ENCODE measurements at regions not wholly inside any gene's neighbourhood (a gene's known extent, or its start where the extent isn't known, plus 50 kb on each side); places are given as distances from the start of the nearest gene placed in this dataset.

DNA sequence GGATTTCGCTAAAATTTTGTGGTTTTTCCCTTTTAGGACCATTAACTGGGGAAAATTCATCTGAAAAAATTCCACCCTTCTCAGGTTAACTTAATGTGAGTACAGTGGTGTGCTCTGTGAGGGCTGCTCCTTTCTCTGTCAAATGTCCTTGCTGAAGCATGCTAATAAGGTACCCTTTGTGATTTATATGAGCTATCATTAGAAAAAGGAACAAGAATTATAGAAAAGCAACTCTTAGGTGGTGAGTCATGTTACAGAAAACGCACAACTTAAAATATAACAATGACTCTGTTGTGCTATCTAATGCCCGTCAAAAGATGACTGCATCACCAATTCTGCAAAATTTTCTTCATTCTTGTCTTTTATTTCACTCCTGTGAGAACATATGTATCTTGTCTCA lies 162.0 kb upstream of the MAGI2 start:
- Histone ChIP-seq H3K36me3 (ENCODE audit: control insufficient read depth, low read length) (no peaks in the 10 kb centered on the region), H3K27ac (ENCODE audit: low read depth, low read length) (no peak overlapping the region), H4K20me1 (ENCODE audit: control insufficient read depth, insufficient read depth, low read depth, low read length) (no peaks in the 10 kb centered on the region), H3K4me1 (ENCODE audit: control insufficient read depth, low read length) (no peaks in the 10 kb centered on the region), H3K4me2 (ENCODE audit: low read length) (no peak overlapping the region), H3K9me3 (ENCODE audit: control insufficient read depth, insufficient read depth, low read length) (peaks cover 12% of the 10 kb centered on the region; the same call in 1 of the 2 replicates), H3K79me2 (ENCODE audit: control insufficient read depth, low read length) (no peaks in the 10 kb centered on the region), H3F3A (ENCODE audit: control insufficient read depth, insufficient read depth) (no peaks in the 10 kb centered on the region), H3K4me3 (ENCODE audit: low read length) (no peak overlapping the region), H3K27me3 (ENCODE audit: control insufficient read depth, low read length) (no peaks in the 10 kb centered on the region), H3K9me2 (replicated peaks; ENCODE audit: control insufficient read depth, low read length) (peaks cover 4% of the 10 kb centered on the region; the same call in 1 of the 2 replicates)
- TF ChIP-seq EZH2phosphoT487 (IDR thresholded peaks at IDR 0.05; ENCODE audit: borderline replicate concordance, low read length): no peak
- TF ChIP-seq, protein P1, sequence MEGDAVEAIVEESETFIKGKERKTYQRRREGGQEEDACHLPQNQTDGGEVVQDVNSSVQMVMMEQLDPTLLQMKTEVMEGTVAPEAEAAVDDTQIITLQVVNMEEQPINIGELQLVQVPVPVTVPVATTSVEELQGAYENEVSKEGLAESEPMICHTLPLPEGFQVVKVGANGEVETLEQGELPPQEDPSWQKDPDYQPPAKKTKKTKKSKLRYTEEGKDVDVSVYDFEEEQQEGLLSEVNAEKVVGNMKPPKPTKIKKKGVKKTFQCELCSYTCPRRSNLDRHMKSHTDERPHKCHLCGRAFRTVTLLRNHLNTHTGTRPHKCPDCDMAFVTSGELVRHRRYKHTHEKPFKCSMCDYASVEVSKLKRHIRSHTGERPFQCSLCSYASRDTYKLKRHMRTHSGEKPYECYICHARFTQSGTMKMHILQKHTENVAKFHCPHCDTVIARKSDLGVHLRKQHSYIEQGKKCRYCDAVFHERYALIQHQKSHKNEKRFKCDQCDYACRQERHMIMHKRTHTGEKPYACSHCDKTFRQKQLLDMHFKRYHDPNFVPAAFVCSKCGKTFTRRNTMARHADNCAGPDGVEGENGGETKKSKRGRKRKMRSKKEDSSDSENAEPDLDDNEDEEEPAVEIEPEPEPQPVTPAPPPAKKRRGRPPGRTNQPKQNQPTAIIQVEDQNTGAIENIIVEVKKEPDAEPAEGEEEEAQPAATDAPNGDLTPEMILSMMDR (IDR thresholded peaks at IDR 0.05; ENCODE audit: low read depth, low read length, poor library complexity, severe bottlenecking): no peak

DNA sequence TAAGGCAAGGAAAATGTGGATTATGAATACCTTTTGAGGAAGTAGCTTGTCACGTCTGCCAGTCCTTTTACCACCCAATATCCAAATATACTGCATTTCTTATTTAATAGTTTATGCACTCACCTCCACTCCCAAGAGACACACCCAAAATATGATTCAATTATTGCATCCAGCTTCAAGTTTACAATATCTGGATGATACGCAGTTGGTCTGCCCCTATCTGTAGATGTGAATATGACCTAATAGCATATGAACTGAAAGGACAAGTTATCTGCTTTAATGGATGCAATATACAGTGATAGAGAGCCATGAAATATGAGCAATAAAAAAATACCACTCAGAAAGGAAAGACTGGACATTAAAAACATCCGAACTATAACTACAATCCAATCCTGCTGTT lies 159.4 kb upstream of the MAGI2 start:
- no peaks in the 10 kb centered on the region for H3K9me2 ChIP-seq (replicated peaks; ENCODE audit: control insufficient read depth, low read length)
- H3F3A ChIP-seq (ENCODE audit: control insufficient read depth, insufficient read depth): no peaks in the 10 kb centered on the region
- H4K20me1 ChIP-seq (ENCODE audit: control insufficient read depth, insufficient read depth, low read depth, low read length): no peaks in the 10 kb centered on the region
- H3K4me1 ChIP-seq (ENCODE audit: control insufficient read depth, low read length): no peaks in the 10 kb centered on the region
- no peaks in the 10 kb centered on the region for H3K36me3 ChIP-seq (ENCODE audit: control insufficient read depth, low read length)
- no peak overlapping the region for H3K4me3 ChIP-seq (ENCODE audit: low read length)
- no peak overlapping the region for H3K4me2 ChIP-seq (ENCODE audit: low read length)
- TF ChIP-seq, protein P1 (IDR thresholded peaks at IDR 0.05; ENCODE audit: low read depth, low read length, poor library complexity, severe bottlenecking): no peak
- no peak for TF ChIP-seq EZH2phosphoT487 (IDR thresholded peaks at IDR 0.05; ENCODE audit: borderline replicate concordance, low read length)
- no peaks in the 10 kb centered on the region for H3K27me3 ChIP-seq (ENCODE audit: control insufficient read depth, low read length)
- H3K27ac ChIP-seq (ENCODE audit: low read depth, low read length): no peak overlapping the region
- H3K9me3 ChIP-seq (ENCODE audit: control insufficient read depth, insufficient read depth, low read length): peaks cover 10% of the 10 kb centered on the region; the same call in 1 of the 2 replicates
- H3K79me2 ChIP-seq (ENCODE audit: control insufficient read depth, low read length): no peaks in the 10 kb centered on the region

DNA sequence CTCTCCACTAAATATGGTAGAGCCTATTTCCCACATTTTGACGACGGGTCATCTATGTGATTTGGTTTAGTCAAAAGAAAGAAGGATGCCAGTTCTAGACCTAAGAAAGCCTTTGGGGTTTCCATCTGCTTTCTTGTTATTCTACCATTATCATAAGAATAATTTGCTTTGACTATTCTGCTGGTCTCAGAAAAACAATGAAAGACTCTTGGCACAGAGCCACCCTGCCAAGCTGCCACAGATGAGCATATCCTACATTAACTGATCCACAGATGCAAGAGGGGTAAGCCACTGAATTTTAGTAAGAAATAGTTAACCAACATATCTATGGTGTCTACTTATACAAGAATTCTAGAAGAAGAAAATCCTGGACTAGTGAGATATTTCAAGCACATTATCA lies 158.6 kb upstream of the MAGI2 start:
- Histone ChIP-seq H4K20me1 (ENCODE audit: control insufficient read depth, insufficient read depth, low read depth, low read length) (no peaks in the 10 kb centered on the region), H3K4me1 (ENCODE audit: control insufficient read depth, low read length) (no peaks in the 10 kb centered on the region), H3K4me3 (ENCODE audit: low read length) (no peak overlapping the region), H3K4me2 (ENCODE audit: low read length) (no peak overlapping the region), H3K9me3 (ENCODE audit: control insufficient read depth, insufficient read depth, low read length) (peaks cover 10% of the 10 kb centered on the region; the same call in 1 of the 2 replicates), H3K36me3 (ENCODE audit: control insufficient read depth, low read length) (no peaks in the 10 kb centered on the region), H3F3A (ENCODE audit: control insufficient read depth, insufficient read depth) (no peaks in the 10 kb centered on the region), H3K27me3 (ENCODE audit: control insufficient read depth, low read length) (no peaks in the 10 kb centered on the region), H3K9me2 (replicated peaks; ENCODE audit: control insufficient read depth, low read length) (no peaks in the 10 kb centered on the region), H3K27ac (ENCODE audit: low read depth, low read length) (no peak overlapping the region), H3K79me2 (ENCODE audit: control insufficient read depth, low read length) (no peaks in the 10 kb centered on the region)
- TF ChIP-seq, protein P1 (IDR thresholded peaks at IDR 0.05; ENCODE audit: low read depth, low read length, poor library complexity, severe bottlenecking): no peak
- TF ChIP-seq EZH2phosphoT487 (IDR thresholded peaks at IDR 0.05; ENCODE audit: borderline replicate concordance, low read length): no peak
